Parathyroid adenoma (tissue), 2 donors: ENCODE measurements at regions not wholly inside any gene's neighbourhood (a gene's known extent, or its start where the extent isn't known, plus 50 kb on each side); places are given as distances from the start of the nearest gene placed in this dataset.

Experiments
- H2AFZ ChIP-seq: fragments of 300-600 bp; sonication (generic); one replicate; pipeline ENCODE4 v1.7.0; 2017; ENCODE audit warnings: antibody characterized with exemption, mild to moderate bottlenecking
- H3K27ac ChIP-seq: fragments of 300-600 bp; sonication (generic); one replicate; pipeline ENCODE4 v1.7.0; 2017
- H3K27me3 ChIP-seq: fragments of 300-600 bp; sonication (generic); one replicate; pipeline ENCODE4 v1.7.0; 2017; ENCODE audit warnings: low read length; ENCODE audit not compliant: control insufficient read depth, insufficient read depth
- H3K36me3 ChIP-seq: fragments of 300-600 bp; sonication (generic); one replicate; pipeline ENCODE4 v1.7.0; 2017; ENCODE audit warnings: low read length; ENCODE audit not compliant: control insufficient read depth, insufficient read depth
- H3K4me1 ChIP-seq: fragments of 300-600 bp; sonication (generic); one replicate; pipeline ENCODE4 v1.7.0; 2017; ENCODE audit warnings: control low read depth
- H3K4me2 ChIP-seq: fragments of 300-600 bp; sonication (generic); one replicate; pipeline ENCODE4 v1.7.0; 2017; ENCODE audit warnings: low read length
- H3K4me3 ChIP-seq: fragments of 300-600 bp; sonication (generic); one replicate; pipeline ENCODE4 v1.7.0; 2017; ENCODE audit warnings: low read depth, low read length
- H3K79me2 ChIP-seq: fragments of 300-600 bp; sonication (generic); one replicate; pipeline ENCODE4 v1.7.0; 2017; ENCODE audit warnings: control low read depth
- H3K9ac ChIP-seq: fragments of 300-600 bp; sonication (generic); one replicate; pipeline ENCODE4 v1.7.0; 2017; ENCODE audit warnings: mild to moderate bottlenecking
- H3K9me3 ChIP-seq: fragments of 300-600 bp; sonication (generic); one replicate; pipeline ENCODE4 v1.7.0; 2017; ENCODE audit warnings: low read length; ENCODE audit not compliant: control insufficient read depth
- TF ChIP-seq, protein P1 (sequence below): fragments of 300-600 bp; sonication (generic); IDR thresholded peaks from one replicate; pipeline ENCODE4 v1.7.0; 2017; ENCODE audit warnings: antibody characterized with exemption, mild to moderate bottlenecking
- donor health status: primary hyperparathyroidism.

- H3K27me3 ChIP-seq = no peaks in the 10 kb centered on the region
- no peaks in the 10 kb centered on the region for H3K9me3 ChIP-seq
- no peak overlapping the region for H3K4me2 ChIP-seq
- TF ChIP-seq, protein P1, sequence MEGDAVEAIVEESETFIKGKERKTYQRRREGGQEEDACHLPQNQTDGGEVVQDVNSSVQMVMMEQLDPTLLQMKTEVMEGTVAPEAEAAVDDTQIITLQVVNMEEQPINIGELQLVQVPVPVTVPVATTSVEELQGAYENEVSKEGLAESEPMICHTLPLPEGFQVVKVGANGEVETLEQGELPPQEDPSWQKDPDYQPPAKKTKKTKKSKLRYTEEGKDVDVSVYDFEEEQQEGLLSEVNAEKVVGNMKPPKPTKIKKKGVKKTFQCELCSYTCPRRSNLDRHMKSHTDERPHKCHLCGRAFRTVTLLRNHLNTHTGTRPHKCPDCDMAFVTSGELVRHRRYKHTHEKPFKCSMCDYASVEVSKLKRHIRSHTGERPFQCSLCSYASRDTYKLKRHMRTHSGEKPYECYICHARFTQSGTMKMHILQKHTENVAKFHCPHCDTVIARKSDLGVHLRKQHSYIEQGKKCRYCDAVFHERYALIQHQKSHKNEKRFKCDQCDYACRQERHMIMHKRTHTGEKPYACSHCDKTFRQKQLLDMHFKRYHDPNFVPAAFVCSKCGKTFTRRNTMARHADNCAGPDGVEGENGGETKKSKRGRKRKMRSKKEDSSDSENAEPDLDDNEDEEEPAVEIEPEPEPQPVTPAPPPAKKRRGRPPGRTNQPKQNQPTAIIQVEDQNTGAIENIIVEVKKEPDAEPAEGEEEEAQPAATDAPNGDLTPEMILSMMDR = no peak
- no peak overlapping the region for H3K9ac ChIP-seq
- H3K4me3 ChIP-seq = no peak overlapping the region
- H3K36me3 ChIP-seq = no peaks in the 10 kb centered on the region
- H3K4me1 ChIP-seq = no peaks in the 10 kb centered on the region
- no peak overlapping the region for H3K27ac ChIP-seq
- H3K79me2 ChIP-seq = no peaks in the 10 kb centered on the region
- no peak overlapping the region for H2AFZ ChIP-seq
These were observed 185.4 kb downstream of the GXYLT1 start for GRCh38 chr12:41959271-41959670.

- Histone ChIP-seq H3K79me2 (no peaks in the 10 kb centered on the region), H3K36me3 (no peaks in the 10 kb centered on the region), H3K27ac (no peak overlapping the region), H2AFZ (no peak overlapping the region), H3K4me3 (no peak overlapping the region), H3K9me3 (no peaks in the 10 kb centered on the region), H3K9ac (no peak overlapping the region), H3K27me3 (no peaks in the 10 kb centered on the region), H3K4me1 (no peaks in the 10 kb centered on the region), H3K4me2 (no peak overlapping the region)
- TF ChIP-seq, protein P1 = no peak
These were observed 188.3 kb downstream of the GXYLT1 start for GRCh38 chr12:41956353-41956752.

DNA sequence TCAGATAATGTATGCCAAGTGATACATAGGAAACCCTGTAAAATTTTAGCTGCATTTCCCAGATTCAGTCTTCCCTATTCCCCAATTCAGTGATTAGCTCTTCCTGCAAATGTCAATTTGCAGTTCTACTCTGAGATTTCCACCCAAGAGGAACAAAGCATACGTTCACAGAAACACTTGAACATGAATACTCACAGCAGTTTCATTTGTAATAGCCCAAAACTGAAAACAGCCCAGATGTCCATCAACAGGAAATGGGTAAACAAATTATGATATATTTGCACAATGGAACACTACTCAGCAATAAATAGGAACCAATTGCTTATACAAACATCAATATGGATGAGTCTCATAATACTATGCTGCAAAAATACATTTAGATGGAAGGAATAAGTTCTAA, 194.2 kb downstream of the GXYLT1 start:
- Histone ChIP-seq H3K9me3 (no peaks in the 10 kb centered on the region), H3K27me3 (no peaks in the 10 kb centered on the region), H3K4me1 (no peaks in the 10 kb centered on the region), H3K9ac (no peak overlapping the region), H3K27ac (no peak overlapping the region), H3K4me3 (no peak overlapping the region), H3K79me2 (no peaks in the 10 kb centered on the region), H3K36me3 (no peaks in the 10 kb centered on the region), H2AFZ (no peak overlapping the region), H3K4me2 (no peak overlapping the region)
- TF ChIP-seq, protein P1 = no peak

GRCh38 chr12:41946106-41946505, 198.6 kb downstream of the GXYLT1 start:
- TF ChIP-seq, protein P1 = no peak
- H3K27me3 ChIP-seq = no peaks in the 10 kb centered on the region
- no peak overlapping the region for H3K4me3 ChIP-seq
- H3K27ac ChIP-seq = no peak overlapping the region
- no peaks in the 10 kb centered on the region for H3K79me2 ChIP-seq
- no peaks in the 10 kb centered on the region for H3K9me3 ChIP-seq
- no peak overlapping the region for H2AFZ ChIP-seq
- H3K9ac ChIP-seq = no peak overlapping the region
- no peaks in the 10 kb centered on the region for H3K4me1 ChIP-seq
- no peak overlapping the region for H3K4me2 ChIP-seq
- no peaks in the 10 kb centered on the region for H3K36me3 ChIP-seq

- Histone ChIP-seq H3K36me3 (no peaks in the 10 kb centered on the region), H3K4me3 (no peak overlapping the region), H3K9me3 (no peaks in the 10 kb centered on the region), H3K9ac (no peak overlapping the region), H3K4me2 (no peak overlapping the region), H3K27me3 (no peaks in the 10 kb centered on the region), H2AFZ (no peak overlapping the region), H3K27ac (no peak overlapping the region), H3K79me2 (no peaks in the 10 kb centered on the region), H3K4me1 (no peaks in the 10 kb centered on the region)
- TF ChIP-seq, protein P1 = no peak
These were observed 200.5 kb downstream of the GXYLT1 start for GRCh38 chr12:41944216-41944615.
